ENCODE measurements at regions not wholly inside any gene's neighbourhood (a gene's known extent, or its start where the extent isn't known, plus 50 kb on each side); places are given as distances from the start of the nearest gene placed in this dataset.

DNA sequence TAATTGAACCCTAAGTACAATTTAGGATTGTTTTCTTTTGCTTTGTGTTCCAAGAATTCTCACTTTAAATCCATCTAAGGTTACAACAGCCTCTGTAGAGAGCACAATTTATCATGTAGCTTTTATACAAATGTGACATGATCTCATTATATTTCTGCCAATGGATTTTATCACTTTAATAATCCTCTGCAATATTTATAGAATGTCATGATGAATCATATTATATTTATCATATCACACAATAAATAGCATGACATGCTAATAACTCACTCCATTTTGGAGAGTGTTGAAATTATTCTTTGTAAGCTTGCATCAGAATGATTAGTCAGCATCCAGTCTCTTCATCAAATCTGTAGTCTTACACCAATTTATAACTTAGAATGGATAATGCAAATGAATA lies 280.6 kb upstream of the ZNF717 start:
- no peak for TF ChIP-seq CTCF (conservative IDR thresholded peaks at IDR 0.05; ENCODE audit: low read depth, low read length)
- TF ChIP-seq EZH2 (IDR thresholded peaks at IDR 0.05; ENCODE audit: low read length, unreplicated experiment) = no peak
